Putamen (tissue), 1 donor: ENCODE measurements at regions not wholly inside any gene's neighbourhood (a gene's known extent, or its start where the extent isn't known, plus 50 kb on each side); places are given as distances from the start of the nearest gene placed in this dataset.
"Not testable (repeated sequence)": the region's sequence is repeated elsewhere in the genome, so short reads cannot be mapped to it uniquely, and the experiment has no call there.

Experiments
- DNase-seq: peaks from one replicate; pipeline ENCODE4 v3.0.0-alpha.2; 2016; ENCODE audit warnings: low spot score

DNA sequence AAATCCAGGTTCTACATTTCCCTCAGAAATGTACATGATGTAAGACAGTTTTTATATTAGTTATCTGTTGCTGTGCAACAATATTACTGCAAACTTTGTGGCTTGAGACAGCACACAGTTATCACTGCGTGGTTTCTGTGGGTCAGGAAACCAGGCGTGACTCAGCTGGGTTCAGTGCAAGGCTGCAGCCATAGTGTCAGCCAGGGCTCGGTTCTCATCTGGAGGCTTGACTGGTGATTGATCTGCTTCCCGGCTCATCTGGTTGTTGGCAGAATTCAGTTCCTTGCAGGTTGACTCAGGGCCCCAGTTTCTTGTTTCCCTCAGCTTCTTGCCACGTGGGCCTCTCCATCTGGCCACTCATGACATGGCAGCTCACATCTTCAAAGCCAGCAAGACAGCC is 146.8 kb upstream of the ROPN1B start:
- DNase-seq: not testable (repeated sequence)

DNA sequence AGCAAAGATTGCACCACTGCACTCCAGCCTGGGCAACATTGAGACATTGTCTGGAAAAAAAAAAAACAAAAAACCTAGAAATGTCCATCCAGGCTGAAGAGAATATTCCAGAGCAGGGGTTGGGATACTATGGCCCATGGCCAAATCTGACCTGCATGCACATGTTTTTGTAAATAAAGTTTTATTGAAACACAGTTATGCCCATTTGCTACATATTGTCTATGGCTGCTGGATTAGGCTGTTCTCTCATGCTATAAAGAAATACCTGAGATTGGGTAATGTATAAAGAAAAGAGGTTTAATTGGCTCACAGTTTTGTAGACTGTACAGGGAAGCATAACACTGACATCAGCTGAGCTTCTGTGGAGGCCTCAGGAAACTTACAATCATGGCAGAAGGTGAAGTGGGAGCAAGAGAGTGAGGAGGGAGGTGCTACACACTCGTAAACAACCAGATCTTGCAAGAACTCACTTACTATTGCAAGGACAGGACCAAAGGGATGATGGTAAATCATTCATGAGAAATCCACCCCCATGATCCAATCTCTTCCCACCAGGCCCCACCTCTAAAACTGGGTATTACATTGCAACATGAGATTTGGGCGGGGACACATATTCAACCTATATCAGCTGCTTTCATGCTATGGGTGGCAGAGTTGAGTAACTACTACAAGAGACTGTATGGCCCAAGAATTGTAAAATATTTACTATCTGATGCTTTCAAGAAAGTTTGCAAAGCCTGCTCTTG is 137.8 kb upstream of the ROPN1B start:
- DNase-seq: not testable (repeated sequence)

DNA sequence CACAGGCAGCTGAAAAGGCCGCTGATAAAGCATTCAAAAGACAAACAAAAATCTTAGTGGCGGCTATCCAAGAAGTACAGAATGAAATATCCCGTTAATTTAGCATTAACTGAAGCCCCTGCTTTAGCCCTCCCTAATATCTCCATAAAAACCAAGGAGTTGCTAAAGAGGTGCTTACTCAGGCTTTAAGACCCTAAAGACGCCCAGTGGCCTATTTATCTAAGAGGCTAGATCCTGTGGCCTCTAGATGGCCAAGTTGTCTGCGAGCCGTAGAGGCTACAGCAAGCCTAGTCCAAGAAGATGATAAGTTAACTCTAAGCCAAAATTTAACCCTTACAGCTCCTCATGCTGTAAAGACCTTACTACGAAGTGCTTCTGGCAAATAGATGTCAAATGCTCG is 133.4 kb upstream of the ROPN1B start:
- not testable (repeated sequence) for DNase-seq

DNA sequence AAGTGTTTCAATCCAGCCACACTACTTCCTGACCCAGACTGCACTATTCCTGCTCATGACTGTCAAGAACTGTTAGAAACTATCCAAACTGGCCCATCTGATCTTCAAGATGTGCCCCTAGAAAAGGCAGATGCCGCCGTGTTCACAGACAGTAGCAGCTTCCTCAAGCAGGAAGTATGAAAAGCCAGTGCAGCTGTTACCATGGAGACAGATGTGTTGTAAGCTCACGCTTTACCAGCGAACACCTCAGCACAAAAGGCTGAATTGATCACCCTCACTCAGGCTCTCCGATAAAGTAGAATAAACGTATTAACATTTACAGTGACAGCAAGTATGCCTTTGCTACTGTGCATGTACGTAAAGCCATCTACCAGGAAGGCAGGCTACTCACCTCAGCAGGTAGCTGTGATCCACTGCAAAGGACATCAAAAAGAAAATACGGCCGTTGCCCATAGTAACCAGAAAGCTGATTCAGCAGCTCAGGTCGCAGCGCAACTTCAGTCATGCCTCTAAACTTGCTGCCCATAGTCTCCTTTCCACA is 132.9 kb upstream of the ROPN1B start:
- not testable (repeated sequence) for DNase-seq

DNA sequence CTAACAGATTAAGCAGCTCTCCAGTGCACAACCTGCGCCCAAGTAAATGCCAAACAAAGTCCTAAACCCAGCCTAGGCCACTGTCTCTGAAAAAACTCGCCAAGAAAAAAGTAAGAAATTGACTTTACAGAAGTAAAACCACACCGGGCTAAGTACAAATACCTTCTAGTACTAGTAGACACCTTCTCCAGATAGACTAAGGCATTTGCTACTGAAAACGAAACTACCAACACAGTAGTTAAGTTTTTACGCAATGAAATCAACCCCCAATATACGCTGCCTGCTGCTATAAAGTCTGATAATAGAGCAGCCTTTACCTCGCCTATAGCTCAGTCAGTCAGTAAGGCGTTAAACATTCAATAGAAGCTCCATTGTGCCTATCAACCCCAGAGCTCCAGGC is 132.2 kb upstream of the ROPN1B start:
- not testable (repeated sequence) for DNase-seq

DNA sequence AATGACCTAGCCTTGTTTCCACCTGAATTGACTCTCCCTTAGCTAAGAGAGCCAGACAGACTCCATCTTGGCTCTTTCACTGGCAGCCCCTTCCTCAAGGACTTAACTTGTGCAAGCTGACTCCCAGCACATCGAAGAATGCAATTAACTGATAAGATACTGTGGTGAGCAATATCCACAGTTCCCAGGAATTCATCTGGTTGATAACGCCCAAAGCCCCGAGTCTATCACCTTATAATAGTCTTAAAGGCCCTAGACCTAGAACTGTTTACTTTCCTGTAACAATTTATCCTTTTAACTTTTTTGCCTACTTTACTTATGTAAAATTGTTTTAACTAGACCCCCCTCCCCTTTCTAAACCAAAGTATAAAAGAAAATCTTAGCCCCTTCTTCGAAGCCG is 130.1 kb upstream of the ROPN1B start:
- DNase-seq: not testable (repeated sequence)

DNA sequence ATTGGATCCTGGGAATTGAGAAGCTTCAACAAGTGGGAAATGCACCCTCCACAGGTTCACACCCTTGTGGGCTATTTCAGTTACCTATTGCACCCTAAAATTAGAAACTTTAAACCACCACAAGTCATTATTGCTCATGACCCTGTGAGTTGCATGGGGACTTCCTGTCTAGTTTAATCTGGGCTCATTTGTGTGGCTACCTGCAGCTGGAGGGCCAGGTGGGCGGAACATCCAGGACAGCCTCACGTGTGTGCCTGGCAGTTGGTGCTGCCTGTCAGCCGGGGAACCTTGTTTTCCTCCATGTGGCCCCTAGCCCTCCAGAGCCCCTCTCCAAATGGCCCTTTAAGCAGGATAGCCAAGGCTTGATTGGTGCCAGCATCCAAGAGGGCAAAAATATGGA is 128.5 kb upstream of the ROPN1B start:
- not testable (repeated sequence) for DNase-seq

DNA sequence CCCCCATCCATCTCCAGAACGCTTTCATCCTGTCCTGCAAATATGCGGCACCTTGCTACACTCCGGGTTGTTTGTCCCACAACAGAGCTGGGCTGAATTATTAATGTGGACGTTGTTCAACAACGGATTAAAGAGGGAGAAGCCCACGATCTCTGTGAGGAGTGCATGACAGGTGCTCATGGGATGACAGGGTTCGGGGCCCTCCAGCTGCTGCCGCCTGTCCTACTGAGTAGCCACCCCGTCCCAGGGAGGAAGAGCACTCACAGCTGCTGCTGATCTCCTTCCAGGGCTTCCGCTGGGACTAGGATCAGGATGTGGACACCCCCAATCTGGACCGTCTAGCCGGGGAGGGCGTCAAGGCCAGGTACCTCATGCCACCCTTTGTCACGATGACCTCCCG is 121.0 kb upstream of the ROPN1B start:
- DNase-seq: not testable (repeated sequence)

DNA sequence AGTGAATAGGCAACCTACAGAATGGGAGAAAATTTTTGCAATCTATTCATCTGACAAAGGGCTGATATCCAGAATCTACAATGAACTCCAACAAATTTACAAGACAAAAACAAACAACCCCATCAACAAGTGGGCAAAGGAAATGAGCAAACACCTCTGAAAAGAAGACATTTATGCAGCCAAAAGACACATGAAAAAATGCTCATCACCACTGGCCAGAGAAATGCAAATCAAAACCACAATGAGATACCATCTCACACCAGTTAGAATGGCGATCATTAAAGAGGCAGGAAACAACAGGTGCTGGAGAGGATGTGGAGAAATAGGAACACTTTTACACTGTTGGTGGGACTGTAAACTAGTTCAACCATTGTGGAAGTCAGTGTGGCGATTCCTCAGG is 114.0 kb upstream of the ROPN1B start:
- DNase-seq: not testable (repeated sequence)

DNA sequence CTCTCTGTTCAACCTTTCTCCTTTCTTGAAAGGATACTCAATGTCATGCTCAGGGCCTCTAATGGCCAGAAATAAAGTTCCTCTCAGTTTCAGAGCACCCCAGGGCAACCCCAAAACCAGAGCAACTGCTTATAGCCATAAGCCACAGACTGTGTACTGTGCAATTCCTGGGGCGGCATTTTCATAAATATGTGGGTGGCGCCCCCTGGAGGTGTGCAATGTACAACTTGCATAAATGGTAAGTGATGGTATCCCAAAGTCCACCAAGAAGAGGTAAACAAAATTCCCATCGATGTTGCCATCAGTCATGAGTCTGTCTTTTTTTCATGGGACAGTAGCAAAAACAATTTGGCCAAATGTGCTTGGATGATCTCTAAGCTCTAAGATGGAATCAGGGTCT is 108.4 kb upstream of the ROPN1B start:
- not testable (repeated sequence) for DNase-seq

DNA sequence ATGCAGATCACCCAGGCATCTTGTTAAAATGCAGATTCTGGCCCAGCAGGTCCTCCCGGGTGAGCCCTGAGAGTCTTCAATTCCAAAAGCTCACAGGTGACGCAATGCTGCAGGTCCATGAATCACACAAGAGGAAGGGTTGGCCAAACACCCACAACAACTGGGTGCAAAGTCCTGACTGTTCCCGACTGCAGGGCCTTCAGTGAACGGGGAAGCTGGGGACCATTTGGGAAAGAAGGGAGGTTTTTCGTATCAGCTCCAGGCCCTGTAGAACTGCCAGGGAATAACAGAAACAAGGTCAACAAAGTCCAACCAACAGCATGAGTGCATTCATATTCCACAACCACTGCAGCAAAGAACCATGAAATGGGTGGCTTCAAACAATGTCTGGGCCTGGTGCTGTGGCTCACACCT is 106.1 kb upstream of the ROPN1B start:
- not testable (repeated sequence) for DNase-seq

DNA sequence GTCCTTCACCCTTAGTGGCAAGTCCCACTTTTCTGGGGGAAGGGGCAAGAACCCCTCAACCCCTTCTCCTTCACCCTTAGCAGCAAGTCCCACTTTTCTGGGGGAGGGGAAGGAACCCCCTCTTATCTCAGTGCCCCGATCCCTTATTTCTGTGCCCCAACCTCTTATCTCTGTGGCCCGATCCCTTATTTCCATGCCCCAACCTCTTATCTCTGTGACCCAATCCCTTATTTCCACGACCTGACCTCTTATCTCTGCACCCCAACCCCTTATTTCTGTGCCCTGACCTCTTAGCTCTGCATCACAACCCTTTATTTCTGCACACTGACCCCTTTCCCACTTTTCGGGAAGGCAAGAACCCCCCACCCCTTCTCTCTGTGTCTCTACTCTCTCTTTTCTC is 104.4 kb upstream of the ROPN1B start:
- DNase-seq: not testable (repeated sequence)

DNA sequence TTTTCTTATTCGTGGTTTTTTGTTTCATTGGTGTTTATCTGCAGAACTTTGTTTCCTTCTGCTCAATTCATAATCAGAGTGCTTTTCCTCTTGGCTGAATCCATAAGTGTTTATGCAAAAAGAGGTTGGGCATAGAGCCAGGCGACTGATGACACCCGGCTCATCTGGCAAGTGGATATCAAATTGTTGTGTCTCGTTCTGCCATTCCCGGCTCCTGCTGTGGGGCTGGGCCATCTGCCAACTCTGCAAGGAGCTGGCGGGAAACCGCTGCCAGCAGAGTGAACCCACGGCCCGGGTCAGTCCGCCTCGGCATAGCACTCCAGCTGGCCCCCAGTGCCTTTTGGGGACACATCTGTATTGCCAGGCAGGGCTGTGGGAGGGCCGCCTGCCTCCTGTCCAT is 83.0 kb upstream of the ROPN1B start:
- DNase-seq: peak; percentile 56

DNA sequence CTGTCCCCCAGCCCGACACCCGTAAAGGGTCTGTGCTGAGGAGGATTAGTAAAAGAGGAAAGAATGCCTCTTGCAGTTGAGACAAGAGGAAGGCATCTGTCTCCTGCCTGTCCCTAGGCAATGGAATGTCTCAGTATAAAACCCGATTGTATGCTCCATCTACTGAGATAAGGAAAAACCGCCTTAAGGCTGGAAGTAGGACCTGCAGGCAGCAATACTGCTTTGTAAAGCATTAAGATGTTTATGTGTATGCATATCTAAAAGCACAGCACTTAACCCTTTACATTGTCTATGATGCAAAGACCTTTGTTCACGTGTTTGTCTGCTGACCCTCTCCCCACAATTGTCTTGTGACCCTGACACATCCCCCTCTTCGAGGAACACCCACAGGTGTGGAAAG is 69.8 kb upstream of the ROPN1B start:
- not testable (repeated sequence) for DNase-seq

DNA sequence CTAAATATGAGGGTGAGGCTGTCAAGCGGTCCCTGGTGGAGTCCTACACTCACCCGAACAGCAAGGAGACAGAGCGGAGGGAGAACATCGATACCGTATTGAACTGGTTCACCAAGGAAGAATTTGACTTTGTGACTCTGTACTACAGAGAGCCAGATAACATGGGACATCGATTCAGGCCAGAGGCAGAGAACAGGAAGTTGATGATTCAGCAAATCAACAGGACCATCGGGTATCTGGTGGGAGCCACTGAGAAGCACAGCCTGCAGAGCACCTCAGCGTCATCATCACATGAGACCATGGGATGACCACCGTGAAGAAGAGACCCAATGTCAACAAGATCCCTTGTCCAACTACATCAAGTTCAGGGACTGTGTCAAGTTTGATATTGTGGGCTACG is 67.5 kb upstream of the ROPN1B start:
- not testable (repeated sequence) for DNase-seq

DNA sequence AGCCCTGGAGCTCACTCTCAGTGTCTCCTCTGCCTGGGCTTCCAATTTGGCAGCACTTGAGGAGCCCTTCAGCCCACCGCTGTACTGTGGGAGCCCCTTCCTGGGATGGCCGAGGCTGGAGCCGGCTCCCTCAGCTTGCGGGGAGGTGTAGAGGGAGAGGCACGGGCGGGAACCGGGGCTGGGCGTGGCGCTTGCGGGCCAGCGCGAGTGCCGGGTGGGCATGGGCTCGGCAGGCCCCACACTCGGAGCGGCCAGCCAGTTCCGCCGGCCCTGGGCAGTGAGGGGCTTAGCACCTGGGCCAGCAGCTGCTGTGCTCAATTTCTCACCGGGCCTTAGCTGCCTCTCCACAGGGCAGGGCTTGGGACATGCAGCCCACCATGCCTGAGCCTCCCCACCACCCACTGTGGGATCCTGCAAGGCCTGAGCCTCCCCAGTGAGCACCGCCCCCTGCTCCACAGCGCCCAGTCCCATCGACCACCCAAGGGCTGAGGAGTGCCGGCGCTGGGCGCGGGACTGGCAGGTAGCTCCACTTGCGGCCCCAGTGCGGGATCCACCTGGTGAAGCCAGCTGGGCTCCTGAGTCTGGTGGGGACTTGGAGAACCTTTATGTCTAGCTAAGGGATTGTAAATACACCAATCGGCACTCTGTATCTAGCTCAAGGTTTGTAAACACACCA is 65.1 kb upstream of the ROPN1B start:
- DNase-seq: not testable (repeated sequence)

DNA sequence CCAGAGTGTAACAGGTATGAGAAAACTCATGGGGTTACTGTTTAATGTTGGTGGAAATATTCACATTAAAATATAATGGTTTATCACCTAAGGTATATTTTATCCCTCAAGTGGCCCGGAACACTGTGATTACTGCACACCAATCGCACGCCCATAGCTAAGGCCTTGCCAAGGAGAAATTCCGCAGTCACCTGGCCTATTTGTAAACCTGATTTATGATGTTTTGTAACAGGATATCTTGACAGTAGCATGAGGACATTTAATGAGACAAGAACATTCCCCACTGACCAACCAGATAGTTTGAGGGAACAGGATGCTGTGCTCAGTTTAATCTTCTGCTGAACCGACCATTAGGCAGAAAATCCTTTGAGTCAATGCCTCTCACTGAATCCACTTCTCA is 61.7 kb upstream of the ROPN1B start:
- not testable (repeated sequence) for DNase-seq

DNA sequence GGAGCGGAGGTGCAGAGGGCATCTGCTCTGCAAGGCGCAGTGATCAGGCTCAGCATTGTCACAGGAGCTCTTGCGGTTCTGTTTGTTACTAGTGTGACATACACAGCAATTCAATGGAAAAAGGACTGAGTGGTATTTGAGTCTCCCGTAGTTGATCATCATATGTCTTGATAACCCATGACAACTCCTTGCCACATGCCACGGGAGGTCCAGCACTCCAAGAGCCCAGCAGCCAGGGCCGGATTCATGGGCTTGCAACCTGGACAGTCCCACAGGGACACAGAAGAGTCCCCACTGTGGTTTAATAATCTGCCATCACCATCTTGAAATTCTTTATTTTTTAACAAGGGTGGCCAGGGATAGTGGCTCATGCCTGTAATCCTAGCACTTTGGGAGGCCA is 58.1 kb upstream of the ROPN1B start:
- DNase-seq: not testable (repeated sequence)

DNA sequence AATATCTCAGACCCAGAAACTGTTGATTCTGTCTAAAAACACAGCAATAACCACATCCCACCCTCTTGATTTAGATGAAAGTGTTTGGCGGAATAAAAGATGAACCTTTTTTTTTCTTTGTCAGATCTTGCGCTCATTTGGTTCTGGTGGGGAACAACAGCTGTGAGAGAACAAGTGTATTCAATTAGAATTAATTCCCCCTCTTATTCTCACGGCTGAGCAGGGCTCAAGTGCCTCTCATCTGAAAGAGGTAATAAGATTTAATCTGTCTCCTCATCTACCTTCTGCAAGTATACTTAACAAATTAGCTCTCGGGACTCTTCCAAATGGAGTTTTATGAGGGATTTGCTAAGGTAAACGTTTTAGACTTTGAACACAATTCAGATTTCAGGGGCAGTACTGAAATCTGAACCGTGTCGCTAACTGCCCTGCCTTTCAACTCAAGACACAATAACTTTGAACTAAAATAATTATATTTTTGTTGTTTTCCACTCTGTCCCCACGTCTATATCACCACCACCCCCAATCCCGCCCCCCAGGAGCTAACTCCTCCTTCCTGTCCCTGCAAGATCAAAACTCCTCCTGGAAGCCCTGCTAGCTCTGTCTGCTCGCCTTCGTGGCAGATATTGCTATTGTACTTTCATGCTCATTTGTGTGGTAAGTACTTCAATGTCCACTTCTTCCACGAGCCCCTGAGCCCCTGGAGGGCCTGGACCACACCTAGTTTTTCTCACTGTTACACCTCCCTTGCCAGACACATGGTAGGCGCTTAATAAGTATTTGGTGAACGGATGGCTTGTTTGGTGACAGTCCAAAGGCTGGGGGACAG is 54.2 kb upstream of the ROPN1B start:
- DNase-seq: not testable (repeated sequence)

DNA sequence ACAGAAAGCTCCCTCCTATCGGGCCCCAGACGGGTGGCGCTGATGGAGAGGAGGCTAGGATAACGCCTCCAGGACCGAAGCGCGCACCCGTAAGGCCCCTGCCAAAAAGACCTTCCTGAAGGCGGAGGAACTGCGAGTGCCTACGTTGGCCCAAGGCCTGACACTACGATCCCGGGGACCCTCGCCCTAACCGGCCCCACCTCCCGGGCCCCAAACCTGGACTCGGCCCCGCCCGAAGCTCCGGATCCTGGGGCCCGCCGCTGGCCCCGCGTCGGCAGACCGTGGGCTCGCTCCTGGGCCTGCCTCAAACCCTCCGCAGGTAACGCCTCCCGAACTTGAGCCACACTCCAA is 53.6 kb upstream of the ROPN1B start:
- peak; percentile 27 for DNase-seq

DNA sequence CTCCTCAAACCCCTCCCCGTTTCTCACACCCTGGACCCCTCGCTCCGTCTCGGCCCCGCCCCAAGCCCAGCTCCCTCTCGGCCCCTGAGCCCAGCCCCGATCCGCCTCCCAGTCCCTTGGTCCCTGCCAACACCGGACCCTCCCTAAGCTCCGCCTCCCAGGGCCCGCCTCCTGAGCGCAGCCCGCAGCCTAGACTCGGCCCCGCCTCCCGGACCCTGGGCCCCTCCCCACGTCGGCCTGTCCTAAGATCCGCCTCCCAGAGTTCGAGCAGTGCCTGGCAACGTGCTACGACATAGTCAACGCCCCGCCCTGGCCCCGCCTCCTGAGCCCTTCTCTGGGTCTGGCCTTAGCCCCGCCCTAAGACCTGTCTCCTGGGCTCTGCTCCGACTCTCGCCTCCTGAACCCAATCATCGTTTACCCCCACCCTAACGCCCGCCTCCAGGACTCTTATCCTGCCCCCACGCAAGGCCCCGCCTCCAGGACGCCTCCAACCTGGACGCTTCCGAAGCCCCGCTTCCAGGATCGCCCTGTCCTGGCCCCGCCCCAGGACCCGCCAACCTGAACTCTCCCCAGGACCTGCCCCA is 53.1 kb upstream of the ROPN1B start:
- DNase-seq: peak; percentile 99

DNA sequence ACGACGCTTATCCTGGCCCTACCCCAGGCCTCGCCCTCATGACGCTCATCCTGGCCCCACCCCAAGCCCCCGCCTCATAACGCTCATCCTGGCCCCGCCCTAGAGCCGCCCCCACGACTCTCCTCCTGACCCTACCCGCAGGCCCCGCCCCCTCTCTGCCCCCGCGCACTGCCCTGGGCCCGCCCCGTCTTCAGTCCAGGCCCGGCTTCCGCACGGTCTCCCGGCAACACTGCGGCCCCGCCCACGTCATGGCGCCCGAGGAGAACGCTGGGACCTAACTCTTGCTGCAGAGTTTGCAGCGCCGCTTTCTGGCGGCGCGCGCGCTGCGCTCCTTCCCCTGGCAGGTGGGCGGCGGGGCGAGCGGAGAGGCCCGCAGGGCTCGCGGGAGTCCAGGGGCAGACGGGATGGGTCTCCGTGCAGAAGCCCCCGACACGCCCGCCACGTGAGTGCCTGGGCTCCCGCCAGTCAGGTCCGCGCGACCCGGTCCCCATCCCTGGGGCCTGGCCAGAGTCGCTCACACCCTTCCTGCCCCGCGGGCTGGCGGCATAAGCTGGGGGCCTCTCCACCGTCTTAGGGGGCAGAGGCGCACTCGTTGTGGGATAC is 52.5 kb upstream of the ROPN1B start:
- peak; percentile 95 for DNase-seq
